ENCODE measurements at regions not wholly inside any gene's neighbourhood (a gene's known extent, or its start where the extent isn't known, plus 50 kb on each side); places are given as distances from the start of the nearest gene placed in this dataset.

DNA sequence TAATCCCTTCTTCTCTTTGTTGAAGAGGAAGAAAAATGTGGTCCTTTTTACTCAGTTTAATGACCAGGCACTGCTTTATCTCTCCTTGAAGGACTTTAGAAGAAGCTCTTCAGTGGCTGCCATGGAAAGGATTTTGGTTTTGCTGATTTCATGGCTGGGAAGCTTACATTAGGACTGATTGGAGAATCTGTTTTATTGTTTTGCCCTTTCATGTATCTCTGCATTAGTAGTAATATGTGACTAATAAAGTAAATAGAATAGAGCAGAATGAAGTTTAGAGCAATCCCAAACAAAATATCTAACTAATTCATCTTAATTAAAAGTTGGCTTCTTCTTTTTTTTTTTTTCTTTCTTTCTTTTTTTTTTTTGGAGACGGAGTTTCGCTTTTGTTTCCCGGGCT, 502.9 kb downstream of the HAO1 start:
- H2AFZ ChIP-seq, result peak overlapping the region; percentile 83
- no peak overlapping the region for H3K27ac Mint-ChIP-seq
- no peaks in the 10 kb centered on the region for H4K20me1 ChIP-seq (replicated peaks; ENCODE audit: insufficient read depth)
- no peaks in the 10 kb centered on the region for H3K9me2 ChIP-seq (ENCODE audit: insufficient read depth)
- no peaks in the 10 kb centered on the region for H3K4me1 Mint-ChIP-seq
- no peak for DNase-seq (ENCODE audit: low spot score)
- no peak overlapping the region for H3K4me3 ChIP-seq
- H3K4me2 ChIP-seq, result no peak overlapping the region
- peaks cover 2% of the 10 kb centered on the region for H3K27me3 Mint-ChIP-seq (ENCODE audit: insufficient read depth, low read depth, poor library complexity)
- H3K79me2 ChIP-seq (replicated peaks; ENCODE audit: insufficient read depth), result no peaks in the 10 kb centered on the region
- H3K9me3 Mint-ChIP-seq, result no peaks in the 10 kb centered on the region
- no peaks in the 10 kb centered on the region for H3K36me3 Mint-ChIP-seq (ENCODE audit: low read depth)
- H3K4me3 Mint-ChIP-seq, result no peak overlapping the region
- no peak for ATAC-seq
- H3K36me3 ChIP-seq (ENCODE audit: insufficient read depth), result no peaks in the 10 kb centered on the region
- no peak overlapping the region for H3K27ac ChIP-seq (ENCODE audit: low read depth)
- no peaks in the 10 kb centered on the region for H3F3A ChIP-seq (replicated peaks; ENCODE audit: low read depth)
- no peaks in the 10 kb centered on the region for H3K4me1 ChIP-seq (ENCODE audit: insufficient read depth)
- no peaks in the 10 kb centered on the region for H3K27me3 ChIP-seq (ENCODE audit: insufficient read depth)
- TF ChIP-seq EZH2phosphoT487 (IDR thresholded peaks at IDR 0.05; ENCODE audit: unreplicated experiment) (no peak), ZNF331 (CRISPR knock-in tag; IDR thresholded peaks at IDR 0.05; ENCODE audit: low read depth) (no peak), EZH2 (IDR thresholded peaks at IDR 0.05; ENCODE audit: low read depth, unreplicated experiment) (no peak), POLR2AphosphoS5 (IDR thresholded peaks at IDR 0.05; ENCODE audit: low read depth) (no peak), JUNB (IDR thresholded peaks at IDR 0.05; ENCODE audit: unreplicated experiment) (no peak), CREB1 (CRISPR knock-in tag; IDR thresholded peaks at IDR 0.05; ENCODE audit: low read depth) (no peak), NANOG (IDR thresholded peaks at IDR 0.05; ENCODE audit: borderline replicate concordance) (no peak)
- TF ChIP-seq, protein P1, sequence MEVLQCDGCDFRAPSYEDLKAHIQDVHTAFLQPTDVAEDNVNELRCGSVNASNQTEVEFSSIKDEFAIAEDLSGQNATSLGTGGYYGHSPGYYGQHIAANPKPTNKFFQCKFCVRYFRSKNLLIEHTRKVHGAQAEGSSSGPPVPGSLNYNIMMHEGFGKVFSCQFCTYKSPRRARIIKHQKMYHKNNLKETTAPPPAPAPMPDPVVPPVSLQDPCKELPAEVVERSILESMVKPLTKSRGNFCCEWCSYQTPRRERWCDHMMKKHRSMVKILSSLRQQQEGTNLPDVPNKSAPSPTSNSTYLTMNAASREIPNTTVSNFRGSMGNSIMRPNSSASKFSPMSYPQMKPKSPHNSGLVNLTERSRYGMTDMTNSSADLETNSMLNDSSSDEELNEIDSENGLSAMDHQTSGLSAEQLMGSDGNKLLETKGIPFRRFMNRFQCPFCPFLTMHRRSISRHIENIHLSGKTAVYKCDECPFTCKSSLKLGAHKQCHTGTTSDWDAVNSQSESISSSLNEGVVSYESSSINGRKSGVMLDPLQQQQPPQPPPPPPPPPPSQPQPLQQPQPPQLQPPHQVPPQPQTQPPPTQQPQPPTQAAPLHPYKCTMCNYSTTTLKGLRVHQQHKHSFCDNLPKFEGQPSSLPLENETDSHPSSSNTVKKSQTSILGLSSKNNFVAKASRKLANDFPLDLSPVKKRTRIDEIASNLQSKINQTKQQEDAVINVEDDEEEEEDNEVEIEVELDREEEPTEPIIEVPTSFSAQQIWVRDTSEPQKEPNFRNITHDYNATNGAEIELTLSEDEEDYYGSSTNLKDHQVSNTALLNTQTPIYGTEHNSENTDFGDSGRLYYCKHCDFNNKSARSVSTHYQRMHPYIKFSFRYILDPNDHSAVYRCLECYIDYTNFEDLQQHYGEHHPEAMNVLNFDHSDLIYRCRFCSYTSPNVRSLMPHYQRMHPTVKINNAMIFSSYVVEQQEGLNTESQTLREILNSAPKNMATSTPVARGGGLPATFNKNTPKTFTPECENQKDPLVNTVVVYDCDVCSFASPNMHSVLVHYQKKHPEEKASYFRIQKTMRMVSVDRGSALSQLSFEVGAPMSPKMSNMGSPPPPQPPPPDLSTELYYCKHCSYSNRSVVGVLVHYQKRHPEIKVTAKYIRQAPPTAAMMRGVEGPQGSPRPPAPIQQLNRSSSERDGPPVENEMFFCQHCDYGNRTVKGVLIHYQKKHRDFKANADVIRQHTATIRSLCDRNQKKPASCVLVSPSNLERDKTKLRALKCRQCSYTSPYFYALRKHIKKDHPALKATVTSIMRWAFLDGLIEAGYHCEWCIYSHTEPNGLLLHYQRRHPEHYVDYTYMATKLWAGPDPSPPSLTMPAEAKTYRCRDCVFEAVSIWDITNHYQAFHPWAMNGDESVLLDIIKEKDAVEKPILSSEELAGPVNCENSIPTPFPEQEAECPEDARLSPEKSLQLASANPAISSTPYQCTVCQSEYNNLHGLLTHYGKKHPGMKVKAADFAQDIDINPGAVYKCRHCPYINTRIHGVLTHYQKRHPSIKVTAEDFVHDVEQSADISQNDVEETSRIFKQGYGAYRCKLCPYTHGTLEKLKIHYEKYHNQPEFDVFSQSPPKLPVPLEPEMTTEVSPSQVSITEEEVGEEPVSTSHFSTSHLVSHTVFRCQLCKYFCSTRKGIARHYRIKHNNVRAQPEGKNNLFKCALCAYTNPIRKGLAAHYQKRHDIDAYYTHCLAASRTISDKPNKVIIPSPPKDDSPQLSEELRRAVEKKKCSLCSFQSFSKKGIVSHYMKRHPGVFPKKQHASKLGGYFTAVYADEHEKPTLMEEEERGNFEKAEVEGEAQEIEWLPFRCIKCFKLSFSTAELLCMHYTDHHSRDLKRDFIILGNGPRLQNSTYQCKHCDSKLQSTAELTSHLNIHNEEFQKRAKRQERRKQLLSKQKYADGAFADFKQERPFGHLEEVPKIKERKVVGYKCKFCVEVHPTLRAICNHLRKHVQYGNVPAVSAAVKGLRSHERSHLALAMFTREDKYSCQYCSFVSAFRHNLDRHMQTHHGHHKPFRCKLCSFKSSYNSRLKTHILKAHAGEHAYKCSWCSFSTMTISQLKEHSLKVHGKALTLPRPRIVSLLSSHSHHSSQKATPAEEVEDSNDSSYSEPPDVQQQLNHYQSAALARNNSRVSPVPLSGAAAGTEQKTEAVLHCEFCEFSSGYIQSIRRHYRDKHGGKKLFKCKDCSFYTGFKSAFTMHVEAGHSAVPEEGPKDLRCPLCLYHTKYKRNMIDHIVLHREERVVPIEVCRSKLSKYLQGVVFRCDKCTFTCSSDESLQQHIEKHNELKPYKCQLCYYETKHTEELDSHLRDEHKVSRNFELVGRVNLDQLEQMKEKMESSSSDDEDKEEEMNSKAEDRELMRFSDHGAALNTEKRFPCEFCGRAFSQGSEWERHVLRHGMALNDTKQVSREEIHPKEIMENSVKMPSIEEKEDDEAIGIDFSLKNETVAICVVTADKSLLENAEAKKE (CRISPR knock-in tag; IDR thresholded peaks at IDR 0.05), result no peak
- TF ChIP-seq, protein P2, sequence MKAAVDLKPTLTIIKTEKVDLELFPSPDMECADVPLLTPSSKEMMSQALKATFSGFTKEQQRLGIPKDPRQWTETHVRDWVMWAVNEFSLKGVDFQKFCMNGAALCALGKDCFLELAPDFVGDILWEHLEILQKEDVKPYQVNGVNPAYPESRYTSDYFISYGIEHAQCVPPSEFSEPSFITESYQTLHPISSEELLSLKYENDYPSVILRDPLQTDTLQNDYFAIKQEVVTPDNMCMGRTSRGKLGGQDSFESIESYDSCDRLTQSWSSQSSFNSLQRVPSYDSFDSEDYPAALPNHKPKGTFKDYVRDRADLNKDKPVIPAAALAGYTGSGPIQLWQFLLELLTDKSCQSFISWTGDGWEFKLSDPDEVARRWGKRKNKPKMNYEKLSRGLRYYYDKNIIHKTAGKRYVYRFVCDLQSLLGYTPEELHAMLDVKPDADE (IDR thresholded peaks at IDR 0.05), result no peak

Measured in GM23338 (cell line).